HTERT RPE-1 (cell line): ENCODE measurements at regions not wholly inside any gene's neighbourhood (a gene's known extent, or its start where the extent isn't known, plus 50 kb on each side); places are given as distances from the start of the nearest gene placed in this dataset.

Experiments used
- in situ Hi-C: fragments of 300-500 bp; cut with MboI; formaldehyde crosslinking; loops from 4 replicates; pipeline ENCODE4 v1.14.3; 2020; ENCODE audit warnings: low sequenced_read_pairs

DNA sequence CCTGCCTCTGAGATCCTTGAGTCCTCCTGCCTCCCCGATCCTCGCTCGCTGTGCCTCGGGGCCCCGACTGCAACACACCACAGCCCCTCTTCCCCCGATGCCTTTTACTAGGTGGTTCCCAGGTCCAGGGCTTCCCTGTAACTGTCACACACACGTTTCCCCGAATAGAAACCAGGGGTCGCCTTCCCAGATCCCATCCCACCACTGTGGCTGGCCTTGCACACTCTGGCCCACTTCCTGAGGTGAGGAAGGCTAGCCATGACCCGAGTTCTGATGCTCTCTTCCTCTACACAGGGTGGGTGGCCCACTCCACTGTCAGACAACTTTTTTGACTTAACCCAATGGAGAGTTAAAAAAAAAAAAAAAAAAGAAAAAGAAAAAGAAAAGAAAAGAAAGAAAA is 139.6 kb upstream of the ASB18 start:
- in situ Hi-C loops, result no loop called here

GRCh38 chr2:236404346-236404745 is 140.1 kb upstream of the ASB18 start:
- in situ Hi-C loops, result no loop called here

- in situ Hi-C loops, result no loop called here
These were observed 141.2 kb upstream of the ASB18 start for GRCh38 chr2:236405357-236405756.

GRCh38 chr2:236408090-236408489 is 143.9 kb upstream of the ASB18 start:
- in situ Hi-C loops, result no loop called here

DNA sequence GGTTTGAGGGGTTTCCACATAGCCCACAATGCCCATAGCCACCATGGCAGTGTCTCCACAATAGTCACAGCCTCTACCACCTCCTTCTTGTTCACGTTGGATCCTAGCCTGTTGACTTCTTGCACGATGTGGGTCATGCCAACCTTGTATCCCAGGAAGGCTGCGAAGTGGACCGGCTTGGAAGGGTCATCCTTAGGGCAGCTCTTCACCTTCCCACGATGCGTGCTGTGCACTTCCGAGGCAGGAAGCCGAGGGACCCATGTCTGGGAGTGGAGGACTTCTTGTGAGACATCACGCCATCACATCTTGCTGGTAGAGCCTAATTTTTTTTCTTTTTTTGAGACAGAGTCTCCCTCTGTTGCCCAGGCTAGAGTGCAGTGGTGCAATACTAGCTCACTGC is 144.6 kb upstream of the ASB18 start:
- in situ Hi-C loops, result no loop called here

- in situ Hi-C loops, result no loop called here
These were observed 151.7 kb upstream of the ASB18 start for GRCh38 chr2:236415684-236416444.

DNA sequence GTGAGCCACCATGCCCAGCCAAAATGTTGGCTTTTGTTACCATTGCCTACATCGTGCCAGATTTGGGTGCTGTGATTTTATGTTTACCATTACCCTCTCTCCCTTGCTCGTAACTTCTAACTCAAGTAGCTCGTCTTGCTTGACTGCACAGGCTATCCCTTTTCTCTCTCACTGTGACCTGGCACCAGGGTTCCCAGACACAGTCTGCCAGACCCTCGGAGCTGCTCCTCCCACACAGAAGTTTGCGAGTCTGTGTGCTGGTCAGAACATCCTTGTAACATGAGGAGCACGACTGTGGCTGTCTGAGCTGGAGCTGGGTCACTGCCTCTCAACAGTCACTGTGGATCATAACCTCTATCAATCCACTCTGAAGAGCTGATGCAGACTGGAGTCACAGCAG is 152.5 kb upstream of the ACKR3 start:
- in situ Hi-C loops, result no loop called here

- in situ Hi-C loops, result no loop called here
These were observed 139.0 kb upstream of the ACKR3 start for GRCh38 chr2:236430584-236430983.

DNA sequence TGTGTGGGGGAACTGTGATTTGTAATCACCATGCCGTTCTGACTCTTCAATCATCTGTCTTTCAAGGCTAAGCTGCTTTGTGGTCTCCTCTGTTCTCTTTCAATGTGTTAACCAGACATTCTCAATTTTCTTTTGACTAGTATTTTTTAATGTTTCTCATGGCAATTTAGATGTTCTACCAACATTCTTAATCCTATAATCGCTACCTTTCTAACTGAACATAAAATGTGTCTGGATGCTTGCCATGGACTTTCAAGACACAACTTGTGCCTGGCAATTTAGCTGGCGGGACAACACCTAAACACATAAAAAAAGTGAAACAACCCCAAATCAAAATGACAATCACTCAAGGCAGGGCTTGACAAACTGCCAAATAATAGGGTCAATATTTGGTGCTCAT is 135.0 kb upstream of the ACKR3 start:
- in situ Hi-C loops, result no loop called here

DNA sequence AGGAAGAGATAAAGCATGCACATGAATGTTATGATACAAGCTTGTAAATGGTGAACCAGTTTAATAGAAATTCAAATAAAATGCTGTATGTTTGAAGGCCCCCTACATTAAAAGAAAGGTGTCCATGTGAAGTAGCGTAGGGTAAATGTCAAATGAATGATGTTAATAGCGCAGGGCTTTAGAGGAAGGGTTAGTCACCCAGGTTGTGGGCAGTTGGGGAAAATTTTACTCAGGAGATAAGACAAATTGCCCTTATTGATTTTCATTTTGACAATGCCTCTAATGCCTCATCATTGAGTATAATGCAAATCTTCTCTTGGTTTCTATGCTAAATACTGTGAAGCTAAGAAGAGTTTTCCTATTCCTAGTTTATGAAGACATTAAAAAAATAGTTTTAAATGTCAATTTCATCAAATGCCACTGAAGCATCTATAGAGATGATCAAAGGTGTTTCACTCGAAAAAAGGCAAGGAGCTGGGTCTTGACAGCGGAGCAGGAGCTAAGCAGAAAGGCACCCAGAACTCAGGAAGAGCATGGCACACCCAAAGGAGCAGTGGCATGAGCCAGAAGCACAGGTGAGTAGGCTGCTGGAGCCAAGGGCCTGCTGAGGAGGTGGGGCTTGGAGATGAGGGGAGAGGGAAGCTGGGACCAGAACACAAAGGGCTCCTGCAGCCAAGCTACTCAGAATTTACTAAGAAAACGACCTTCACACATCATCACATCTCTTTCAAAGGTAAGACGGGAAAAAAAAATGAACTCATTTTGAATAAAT is 129.3 kb upstream of the ACKR3 start:
- in situ Hi-C loops, result no loop called here

DNA sequence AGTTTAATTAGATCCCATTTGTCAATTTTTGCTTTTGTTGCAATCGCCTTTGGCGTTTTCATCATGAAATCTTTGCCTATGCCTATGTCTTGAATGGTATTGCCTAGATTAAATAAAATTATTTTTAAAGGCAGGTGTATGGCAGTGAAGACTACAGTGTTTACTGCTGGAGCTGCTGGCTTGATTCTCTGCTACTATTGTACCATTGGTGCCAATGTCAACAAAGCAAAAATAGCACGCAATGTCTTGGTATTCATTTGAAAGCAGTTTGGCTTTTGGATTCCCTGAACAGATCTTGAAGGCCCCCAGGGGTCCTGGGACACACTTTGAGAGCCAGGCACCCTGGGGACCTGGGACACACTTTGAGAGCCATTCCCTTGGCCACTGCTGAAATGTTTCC is 125.4 kb upstream of the ACKR3 start:
- in situ Hi-C loops, result no loop called here

- in situ Hi-C loops, result no loop called here
These were observed 123.9 kb upstream of the ACKR3 start for GRCh38 chr2:236445678-236446077.

DNA sequence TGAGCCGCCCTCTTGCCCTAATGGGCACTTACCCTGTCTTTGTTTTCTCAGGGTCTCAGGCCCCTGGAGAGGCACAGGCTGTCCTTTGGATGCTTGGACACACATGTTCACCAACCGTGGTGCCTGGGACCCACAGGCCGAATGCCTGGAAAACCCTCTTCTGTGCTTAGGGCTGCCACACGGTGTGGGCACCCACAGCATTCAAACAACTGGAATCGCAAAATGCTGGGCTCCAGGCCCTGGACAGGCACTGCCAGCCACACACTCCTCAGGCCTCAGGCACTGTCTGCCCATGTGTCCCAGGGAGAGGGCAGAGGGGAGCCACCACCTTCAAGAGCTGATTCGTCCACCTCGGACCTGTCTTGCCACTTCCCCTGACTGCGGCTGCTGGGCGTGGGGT is 123.1 kb upstream of the ACKR3 start:
- in situ Hi-C loops, result no loop called here

DNA sequence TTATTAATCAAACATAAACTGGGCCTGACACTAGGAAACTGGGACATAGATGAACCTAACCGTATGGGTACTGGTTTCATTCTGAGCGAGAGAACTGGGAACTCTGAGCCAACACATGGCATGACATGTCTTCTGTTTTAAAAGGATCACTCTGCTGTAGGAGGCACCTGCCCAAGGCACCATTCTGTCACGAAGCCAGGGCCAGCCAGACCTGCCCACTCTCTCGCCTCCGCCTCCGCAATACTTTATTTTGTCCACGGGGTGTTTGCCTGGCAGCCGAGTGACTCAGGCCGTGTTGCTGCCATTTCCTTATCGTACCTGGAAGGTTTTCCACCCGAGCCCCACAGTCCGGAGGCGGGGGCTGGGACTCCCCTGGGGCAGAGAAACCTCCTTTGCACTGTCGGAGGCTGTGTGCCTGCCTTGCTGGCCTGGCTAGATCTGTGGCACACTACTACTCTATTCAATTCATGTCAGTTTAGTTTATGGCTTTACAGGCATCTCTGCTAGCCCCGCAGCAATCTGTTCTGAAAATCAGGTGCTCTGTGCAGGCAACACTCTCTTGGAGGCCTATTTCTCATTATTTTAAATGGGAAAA is 120.4 kb upstream of the ACKR3 start:
- in situ Hi-C loops, result no loop called here

DNA sequence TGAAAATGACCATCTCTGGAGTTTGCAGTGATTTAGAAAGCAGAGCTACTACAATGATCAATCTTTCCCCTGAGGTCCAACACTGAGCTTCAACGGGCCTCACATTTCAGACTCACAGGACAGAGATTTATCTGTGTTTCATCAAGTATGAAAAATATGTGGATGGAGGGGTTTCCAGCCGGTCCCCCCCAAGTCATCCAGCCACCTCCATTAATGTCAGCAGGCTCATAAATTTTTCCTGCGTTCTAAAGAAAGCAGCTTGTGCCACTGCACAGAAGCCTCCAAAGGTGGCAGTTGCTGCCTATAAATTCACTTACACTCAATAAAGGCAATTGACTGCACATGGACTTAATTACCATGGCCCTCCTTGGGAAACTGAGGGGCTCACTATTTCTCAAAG is 117.4 kb upstream of the ACKR3 start:
- in situ Hi-C loops, result no loop called here

DNA sequence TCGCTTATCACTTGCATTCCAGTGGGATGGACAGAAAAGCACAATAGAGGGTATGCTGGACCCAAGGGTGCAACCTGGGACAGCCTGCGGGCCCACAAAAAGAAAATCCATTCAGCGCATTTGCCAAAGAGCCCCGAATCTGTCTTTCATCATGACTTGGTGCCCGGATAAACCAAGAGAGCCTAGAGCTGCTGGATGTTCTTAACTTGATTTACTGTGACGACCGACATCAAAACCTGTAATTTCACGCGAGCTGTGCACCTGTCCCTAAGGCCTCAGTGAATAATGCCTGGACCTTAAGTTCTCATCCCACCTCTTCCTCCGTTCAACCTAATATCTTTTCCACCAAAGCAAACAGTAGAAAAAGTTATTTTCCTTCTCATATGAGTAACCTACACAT is 115.5 kb upstream of the ACKR3 start:
- in situ Hi-C loops, result no loop called here

DNA sequence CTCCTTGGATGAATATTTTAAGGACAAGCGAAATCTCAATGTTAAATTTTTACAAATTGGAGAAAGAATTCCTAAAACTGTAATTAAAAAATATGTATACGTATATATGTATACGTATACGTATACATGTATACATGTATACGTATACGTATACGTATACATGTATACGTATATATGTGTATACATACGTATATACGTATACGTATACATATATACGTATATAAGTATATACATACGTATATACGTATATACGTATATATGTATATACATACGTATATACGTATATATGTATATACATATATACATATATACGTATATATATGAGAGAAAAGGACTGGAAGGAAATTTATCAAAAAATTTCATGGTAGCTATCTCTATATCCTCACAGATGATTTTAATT is 110.2 kb upstream of the ACKR3 start:
- in situ Hi-C loops, result no loop called here

DNA sequence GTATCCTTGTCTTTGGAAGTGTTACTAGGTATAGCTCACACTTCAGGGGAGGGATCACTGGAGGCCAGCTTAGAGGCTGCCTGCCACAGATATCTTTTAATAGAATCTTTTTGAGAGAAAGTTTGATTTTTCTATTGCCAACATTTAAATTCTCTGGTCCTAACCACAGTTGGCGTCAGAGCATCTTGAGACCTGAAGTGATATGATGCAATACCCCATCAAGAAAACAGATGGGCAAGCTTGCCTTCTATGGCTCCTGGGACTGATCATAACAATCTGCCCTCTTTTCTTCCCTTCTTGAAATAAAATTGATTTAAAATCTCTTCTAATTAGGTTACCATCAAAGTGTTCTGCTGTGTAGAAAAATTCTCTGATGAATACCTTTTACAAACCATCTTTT is 105.5 kb upstream of the ACKR3 start:
- in situ Hi-C loops, result no loop called here

DNA sequence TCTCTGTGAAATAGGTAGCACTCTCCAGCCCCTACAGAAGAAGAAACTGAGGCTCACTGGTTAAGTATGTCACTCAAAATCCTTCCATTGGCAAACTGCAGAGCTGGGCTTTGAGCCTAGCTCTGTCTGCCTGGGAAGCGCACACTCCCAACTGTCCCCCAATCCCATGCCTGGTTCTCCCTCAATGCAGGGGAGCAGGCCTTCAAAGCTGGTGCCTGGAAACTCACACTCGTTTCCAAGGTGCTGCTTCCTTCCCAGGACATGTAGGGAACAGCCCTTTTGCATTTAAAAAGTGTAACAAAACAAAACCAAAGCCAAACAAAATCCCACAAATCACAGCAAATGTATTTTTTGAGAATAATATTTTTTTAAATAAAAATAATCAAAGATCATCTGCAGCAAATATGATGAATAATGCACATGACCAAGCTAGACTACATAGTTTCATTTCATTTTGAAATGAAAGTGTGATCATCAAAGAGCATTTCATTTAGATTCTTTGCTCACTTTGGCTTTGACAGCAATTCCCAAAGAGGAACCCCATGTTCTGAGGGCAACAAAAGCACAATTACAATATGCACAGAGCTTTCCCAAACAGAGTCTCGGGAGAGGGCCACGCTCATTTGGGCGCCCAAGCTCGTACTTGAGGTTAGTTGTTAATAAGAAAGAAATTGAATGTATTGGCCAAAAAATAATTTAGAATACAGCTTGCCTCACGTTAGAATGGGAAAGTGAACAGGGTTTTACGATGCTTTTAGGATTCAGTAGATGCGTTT is 96.7 kb upstream of the ACKR3 start:
- in situ Hi-C loops, result no loop called here

DNA sequence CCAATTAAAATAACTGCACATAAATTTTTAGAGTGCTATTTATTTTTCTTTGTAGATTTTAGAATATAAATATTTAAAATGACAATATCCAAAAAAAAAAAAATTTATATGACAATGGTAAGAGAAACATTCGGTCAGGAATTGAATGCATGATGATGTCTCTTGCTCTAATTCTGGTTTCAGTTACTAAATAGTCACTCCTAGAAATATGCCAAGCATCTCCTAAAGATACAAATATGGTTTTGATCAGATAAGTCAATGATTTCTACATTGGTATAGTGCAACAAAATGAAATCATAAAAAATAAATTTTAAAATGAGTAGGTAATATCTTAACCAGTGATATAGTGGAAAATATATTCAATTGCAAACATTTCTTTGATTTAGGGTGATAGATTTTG is 95.9 kb upstream of the ACKR3 start:
- in situ Hi-C loops, result no loop called here

DNA sequence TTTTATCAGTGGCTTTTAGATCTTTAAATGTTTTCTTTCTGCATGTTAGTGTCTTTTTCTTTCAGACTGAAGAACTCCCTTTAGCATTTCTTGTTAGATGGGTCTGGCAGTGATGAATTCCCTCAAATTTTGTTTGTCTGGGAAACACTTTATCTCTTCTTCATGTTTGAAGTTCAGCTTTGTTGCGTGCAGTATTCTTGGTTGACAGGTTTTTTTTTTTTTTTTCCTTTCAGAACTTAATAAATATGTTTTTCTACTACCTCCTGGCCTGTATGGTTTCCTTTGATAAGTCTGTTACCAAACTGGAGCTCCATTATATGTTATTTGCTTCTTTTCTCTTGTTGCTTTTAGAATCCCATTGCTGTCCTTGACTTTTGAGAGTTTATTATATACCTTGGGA is 89.8 kb upstream of the ACKR3 start:
- in situ Hi-C loops, result no loop called here
